OCI-LY3 (cell line): ENCODE measurements at regions not wholly inside any gene's neighbourhood (a gene's known extent, or its start where the extent isn't known, plus 50 kb on each side); places are given as distances from the start of the nearest gene placed in this dataset.

Source experiments
- H2AFZ ChIP-seq: fragments of 200-600, 300-600 bp; shearing (Covaris generic); 2 replicates; pipeline ENCODE4 v1.6.0; 2014; ENCODE audit warnings: antibody characterized with exemption, low read depth, low read length
- H3K27ac ChIP-seq: fragments of 200-600, 300-600 bp; sonication (generic); 2 replicates; pipeline ENCODE4 v1.5.1; 2014; ENCODE audit warnings: mild to moderate bottlenecking, low read length, moderate library complexity, mixed read lengths
- H3K27me3 ChIP-seq: fragments of 200-600, 300-600 bp; sonication (generic); 2 replicates; pipeline ENCODE4 v1.6.1; 2014; ENCODE audit warnings: low read depth, low read length, mixed read lengths
- H3K36me3 ChIP-seq: fragments of 200-600, 300-600 bp; sonication (generic); replicated peaks from 2 replicates; pipeline ENCODE3; 2014; ENCODE audit warnings: low read depth, low read length, mixed read lengths
- H3K4me1 ChIP-seq: fragments of 300-600, 200-600 bp; sonication (generic); 2 replicates; pipeline ENCODE4 v1.6.1; 2014; ENCODE audit warnings: low read length, mixed read lengths
- H3K4me2 ChIP-seq: fragments of 200-600, 300-600 bp; sonication (generic); 2 replicates; pipeline ENCODE4 v1.6.1; 2014; ENCODE audit warnings: low read length, mixed read lengths
- H3K4me3 ChIP-seq: fragments of 300-600, 200-600 bp; sonication (generic); 2 replicates; pipeline ENCODE4 v1.5.1; 2014; ENCODE audit warnings: antibody characterized with exemption, mild to moderate bottlenecking, low read length, moderate library complexity
- H3K79me2 ChIP-seq: fragments of 300-600, 200-600 bp; shearing (Covaris generic); 2 replicates; pipeline ENCODE4 v1.6.1; 2014; ENCODE audit warnings: mild to moderate bottlenecking, low read length, mixed read lengths
- H3K9ac ChIP-seq: fragments of 300-600, 200-600 bp; shearing (Covaris generic); 2 replicates; pipeline ENCODE4 v1.6.0; 2014; ENCODE audit warnings: mild to moderate bottlenecking, low read length, moderate library complexity
- H3K9me3 ChIP-seq: fragments of 200-600, 300-600 bp; shearing (Covaris generic); 2 replicates; pipeline ENCODE4 v1.6.1; 2014; ENCODE audit warnings: low read length, mixed read lengths; ENCODE audit not compliant: insufficient read depth
- H4K20me1 ChIP-seq: fragments of 200-600, 300-600 bp; sonication (generic); 2 replicates; pipeline ENCODE4 v1.6.1; 2016; ENCODE audit warnings: low read length, mixed read lengths; ENCODE audit not compliant: insufficient read depth
- CTCF ChIP-seq: fragments of 200-600, 300-600 bp; sonication (generic); IDR thresholded peaks from 2 replicates; pipeline ENCODE4 v1.5.1; 2014; ENCODE audit warnings: antibody characterized with exemption, low read length, low read depth
- EZH2phosphoT487 ChIP-seq: fragments of 200-600 bp; shearing (Covaris generic); IDR thresholded peaks from 2 replicates; pipeline ENCODE4 v1.6.1; 2018; ENCODE audit warnings: antibody characterized with exemption, mixed run types, low read depth

- Histone ChIP-seq H3K4me3 (no peak overlapping the region), H3K27me3 (no peaks in the 10 kb centered on the region), H3K79me2 (no peaks in the 10 kb centered on the region), H3K36me3 (no peaks in the 10 kb centered on the region), H3K4me2 (no peak overlapping the region), H3K9ac (no peak overlapping the region), H3K27ac (no peak overlapping the region), H4K20me1 (no peaks in the 10 kb centered on the region), H3K9me3 (no peaks in the 10 kb centered on the region), H3K4me1 (no peaks in the 10 kb centered on the region), H2AFZ (no peak overlapping the region)
- no peak for TF ChIP-seq CTCF
- no peak for TF ChIP-seq EZH2phosphoT487
Measured at GRCh38 chr16:27633721-27634120, 83.8 kb downstream of the KATNIP start.

GRCh38 chr16:27634779-27635178 is 84.8 kb downstream of the KATNIP start:
- no peaks in the 10 kb centered on the region for H3K27me3 ChIP-seq
- peaks cover 6% of the 10 kb centered on the region for H3K4me1 ChIP-seq
- H4K20me1 ChIP-seq, result no peaks in the 10 kb centered on the region
- H3K27ac ChIP-seq, result no peak overlapping the region
- H3K9me3 ChIP-seq, result no peaks in the 10 kb centered on the region
- H3K9ac ChIP-seq, result no peak overlapping the region
- no peak overlapping the region for H3K4me3 ChIP-seq
- TF ChIP-seq CTCF, result no peak
- no peak for TF ChIP-seq EZH2phosphoT487
- no peak overlapping the region for H3K4me2 ChIP-seq
- H3K79me2 ChIP-seq, result no peaks in the 10 kb centered on the region
- H3K36me3 ChIP-seq, result no peaks in the 10 kb centered on the region
- no peak overlapping the region for H2AFZ ChIP-seq

GRCh38 chr16:27636453-27637240 is 86.7 kb downstream of the KATNIP start:
- Histone ChIP-seq H3K4me2 (no peak overlapping the region), H3K79me2 (no peaks in the 10 kb centered on the region), H3K27ac (no peak overlapping the region), H3K9ac (no peak overlapping the region), H3K36me3 (no peaks in the 10 kb centered on the region), H3K9me3 (no peaks in the 10 kb centered on the region), H3K4me1 (peaks cover 9% of the 10 kb centered on the region), H2AFZ (no peak overlapping the region), H3K4me3 (no peak overlapping the region), H3K27me3 (no peaks in the 10 kb centered on the region), H4K20me1 (no peaks in the 10 kb centered on the region)
- TF ChIP-seq EZH2phosphoT487, result no peak
- TF ChIP-seq CTCF, result no peak

GRCh38 chr16:27638833-27639560 is 89.1 kb downstream of the KATNIP start:
- Histone ChIP-seq H2AFZ (no peak overlapping the region), H4K20me1 (no peaks in the 10 kb centered on the region), H3K4me1 (peaks cover 9% of the 10 kb centered on the region), H3K27ac (no peak overlapping the region), H3K9ac (no peak overlapping the region), H3K9me3 (no peaks in the 10 kb centered on the region), H3K79me2 (no peaks in the 10 kb centered on the region), H3K27me3 (no peaks in the 10 kb centered on the region), H3K4me3 (no peak overlapping the region), H3K4me2 (no peak overlapping the region), H3K36me3 (no peaks in the 10 kb centered on the region)
- TF ChIP-seq CTCF, result no peak
- no peak for TF ChIP-seq EZH2phosphoT487
